ENCODE measurements at regions not wholly inside any gene's neighbourhood (a gene's known extent, or its start where the extent isn't known, plus 50 kb on each side); places are given as distances from the start of the nearest gene placed in this dataset.

GRCh38 chr3:66858656-66859381, 139.3 kb upstream of the KBTBD8 start:
- Histone ChIP-seq H3K9ac (ENCODE audit: low read length) (no peak overlapping the region), H3K4me2 (ENCODE audit: low read depth, low read length, poor library complexity, severe bottlenecking) (no peak overlapping the region), H3K4me3 (ENCODE audit: insufficient read depth, low read length, poor library complexity, severe bottlenecking) (no peak overlapping the region), H4K20me1 (ENCODE audit: low read depth, low read length) (no peaks in the 10 kb centered on the region), H2AFZ (ENCODE audit: low read depth, low read length, severe bottlenecking) (no peak overlapping the region), H3K9me3 (ENCODE audit: insufficient read depth, low read length) (no peaks in the 10 kb centered on the region), H3K27ac (ENCODE audit: low read depth, low read length) (no peak overlapping the region), H3K27me3 (ENCODE audit: low read length) (no peaks in the 10 kb centered on the region), H3K79me2 (ENCODE audit: insufficient read depth, low read length) (no peaks in the 10 kb centered on the region), H3K36me3 (ENCODE audit: low read length) (no peaks in the 10 kb centered on the region), H3K9me2 (replicated peaks; ENCODE audit: insufficient read depth, low read length) (no peaks in the 10 kb centered on the region), H3F3A (ENCODE audit: insufficient read depth) (no peaks in the 10 kb centered on the region)
- no peak for TF ChIP-seq CTCF (IDR thresholded peaks at IDR 0.05; ENCODE audit: insufficient read depth, low read length, poor library complexity, severe bottlenecking)
- TF ChIP-seq EZH2phosphoT487 (conservative IDR thresholded peaks at IDR 0.05; ENCODE audit: low read length) = no peak

GRCh38 chr3:66860771-66861170, 137.3 kb upstream of the KBTBD8 start:
- no peaks in the 10 kb centered on the region for H3K9me3 ChIP-seq (ENCODE audit: insufficient read depth, low read length)
- H3F3A ChIP-seq (ENCODE audit: insufficient read depth) = no peaks in the 10 kb centered on the region
- TF ChIP-seq EZH2phosphoT487 (conservative IDR thresholded peaks at IDR 0.05; ENCODE audit: low read length) = no peak
- no peak overlapping the region for H3K27ac ChIP-seq (ENCODE audit: low read depth, low read length)
- H3K4me3 ChIP-seq (ENCODE audit: insufficient read depth, low read length, poor library complexity, severe bottlenecking) = no peak overlapping the region
- H3K27me3 ChIP-seq (ENCODE audit: low read length) = no peaks in the 10 kb centered on the region
- no peak overlapping the region for H3K4me2 ChIP-seq (ENCODE audit: low read depth, low read length, poor library complexity, severe bottlenecking)
- H3K9ac ChIP-seq (ENCODE audit: low read length) = no peak overlapping the region
- H3K79me2 ChIP-seq (ENCODE audit: insufficient read depth, low read length) = no peaks in the 10 kb centered on the region
- H3K36me3 ChIP-seq (ENCODE audit: low read length) = no peaks in the 10 kb centered on the region
- no peaks in the 10 kb centered on the region for H3K9me2 ChIP-seq (replicated peaks; ENCODE audit: insufficient read depth, low read length)
- H4K20me1 ChIP-seq (ENCODE audit: low read depth, low read length) = no peaks in the 10 kb centered on the region
- H2AFZ ChIP-seq (ENCODE audit: low read depth, low read length, severe bottlenecking) = no peak overlapping the region

GRCh38 chr3:66863205-66864111, 134.6 kb upstream of the KBTBD8 start:
- no peaks in the 10 kb centered on the region for H3F3A ChIP-seq (ENCODE audit: insufficient read depth)
- H3K4me2 ChIP-seq (ENCODE audit: low read depth, low read length, poor library complexity, severe bottlenecking) = no peak overlapping the region
- no peaks in the 10 kb centered on the region for H3K36me3 ChIP-seq (ENCODE audit: low read length)
- TF ChIP-seq CTCF (IDR thresholded peaks at IDR 0.05; ENCODE audit: insufficient read depth, low read length, poor library complexity, severe bottlenecking) (no peak), EZH2phosphoT487 (conservative IDR thresholded peaks at IDR 0.05; ENCODE audit: low read length) (no peak)
- no peak overlapping the region for H3K4me3 ChIP-seq (ENCODE audit: insufficient read depth, low read length, poor library complexity, severe bottlenecking)
- no peaks in the 10 kb centered on the region for H3K79me2 ChIP-seq (ENCODE audit: insufficient read depth, low read length)
- no peaks in the 10 kb centered on the region for H3K9me3 ChIP-seq (ENCODE audit: insufficient read depth, low read length)
- no peaks in the 10 kb centered on the region for H4K20me1 ChIP-seq (ENCODE audit: low read depth, low read length)
- H3K27me3 ChIP-seq (ENCODE audit: low read length) = no peaks in the 10 kb centered on the region
- no peak overlapping the region for H3K27ac ChIP-seq (ENCODE audit: low read depth, low read length)
- no peaks in the 10 kb centered on the region for H3K9me2 ChIP-seq (replicated peaks; ENCODE audit: insufficient read depth, low read length)
- no peak overlapping the region for H3K9ac ChIP-seq (ENCODE audit: low read length)
- no peak overlapping the region for H2AFZ ChIP-seq (ENCODE audit: low read depth, low read length, severe bottlenecking)

All from SU-DHL-6 (cell line).